ENCODE measurements at regions not wholly inside any gene's neighbourhood (a gene's known extent, or its start where the extent isn't known, plus 50 kb on each side); places are given as distances from the start of the nearest gene placed in this dataset.

GRCh38 chr5:34487956-34488355 lies 168.2 kb upstream of the RAI14 start:
- no peak overlapping the region for H3K4me3 ChIP-seq
- H3K4me1 ChIP-seq, result peaks cover 24 to 54% (median 45%) of the 10 kb centered on the region in 3 donors
- no peaks in the 10 kb centered on the region for H3K36me3 ChIP-seq
- FAIRE-seq (no peak), ATAC-seq (no peak), DNase-seq (no peak)
- TF ChIP-seq CTCF (IDR thresholded peaks at IDR 0.05), result no peak
- H3K9me3 ChIP-seq, result no peaks in the 10 kb centered on the region
- no peaks in the 10 kb centered on the region for H3K27me3 ChIP-seq
- intact Hi-C loops (cut with DNase I), result loop anchor here in 2 of 3 donors (5.0 to 10.0 kb wide), 2 partner anchors 417 to 514 kb away; no protein-coding TSS in a partner anchor
- 38 to 53% methylated on average over 3 of the region's 3 CpGs for WGBS, 2 donors
- H3K27ac ChIP-seq, result peak overlapping the region; percentile 63 to 83 (median 76)

- WGBS, 2 donors, result 31 to 35% methylated on average over 3 to 4 of the region's 4 CpGs
These were observed 167.1 kb upstream of the RAI14 start for GRCh38 chr5:34488984-34489383.

GRCh38 chr5:34490506-34491250 lies 165.4 kb upstream of the RAI14 start:
- intact Hi-C loops (cut with DNase I), result no loop called here
- DNase-seq (no peak), FAIRE-seq (no peak), ATAC-seq (no peak)
- Histone ChIP-seq H3K27me3 (no peaks in the 10 kb centered on the region), H3K27ac (no peak overlapping the region), H3K9me3 (no peaks in the 10 kb centered on the region), H3K4me1 (peaks cover 18 to 29% (median 25%) of the 10 kb centered on the region in 3 donors), H3K4me3 (no peak overlapping the region), H3K36me3 (no peaks in the 10 kb centered on the region)
- TF ChIP-seq CTCF (IDR thresholded peaks at IDR 0.05), result no peak
- WGBS, 2 donors, result 69 to 79% methylated on average over 4 to 7 of the region's 14 CpGs

More at GRCh38 chr5:34488984-34489383, 167.1 kb upstream of the RAI14 start:
- TF ChIP-seq CTCF (IDR thresholded peaks at IDR 0.05), result no peak
- Histone ChIP-seq H3K27ac (no peak overlapping the region), H3K36me3 (no peaks in the 10 kb centered on the region), H3K9me3 (no peaks in the 10 kb centered on the region), H3K4me3 (no peak overlapping the region), H3K4me1 (peaks cover 24 to 46% (median 38%) of the 10 kb centered on the region in 3 donors), H3K27me3 (no peaks in the 10 kb centered on the region)
- no peak for ATAC-seq
- intact Hi-C loops (cut with DNase I), result loop anchor here in 2 of 3 donors (5.0 to 10.0 kb wide), 2 partner anchors 416 to 513 kb away; no protein-coding TSS in a partner anchor
- no peak for FAIRE-seq
- no peak for DNase-seq

GRCh38 chr5:34491251-34491620 lies 164.9 kb upstream of the RAI14 start:
- 87 to 88% methylated on average over 6 of the region's 6 CpGs for WGBS, 2 donors
- Histone ChIP-seq H3K27me3 (no peaks in the 10 kb centered on the region), H3K9me3 (no peaks in the 10 kb centered on the region), H3K36me3 (no peaks in the 10 kb centered on the region), H3K27ac (no peak overlapping the region), H3K4me3 (no peak overlapping the region), H3K4me1 (peaks cover 18 to 29% (median 25%) of the 10 kb centered on the region in 3 donors)
- no peak for TF ChIP-seq CTCF (IDR thresholded peaks at IDR 0.05)
- intact Hi-C loops (cut with DNase I), result no loop called here
- FAIRE-seq (no peak), DNase-seq (no peak), ATAC-seq (no peak)

- intact Hi-C loops (cut with DNase I), result no loop called here
- no peaks in the 10 kb centered on the region for H3K27me3 ChIP-seq
- no peak overlapping the region for H3K27ac ChIP-seq
- H3K4me1 ChIP-seq, result peaks cover 0 to 9% (median under 1%) of the 10 kb centered on the region in 3 donors
- 91 to 96% methylated on average over 3 of the region's 3 CpGs for WGBS, 2 donors
- DNase-seq (no peak), ATAC-seq (no peak), FAIRE-seq (no peak)
- no peak overlapping the region for H3K4me3 ChIP-seq
- no peaks in the 10 kb centered on the region for H3K9me3 ChIP-seq
- no peaks in the 10 kb centered on the region for H3K36me3 ChIP-seq
- no peak for TF ChIP-seq CTCF (IDR thresholded peaks at IDR 0.05)
These were observed 161.9 kb upstream of the RAI14 start for GRCh38 chr5:34494111-34494755.
